Parathyroid adenoma (tissue), 2 donors: ENCODE measurements at regions not wholly inside any gene's neighbourhood (a gene's known extent, or its start where the extent isn't known, plus 50 kb on each side); places are given as distances from the start of the nearest gene placed in this dataset.
"Not testable (repeated sequence)": the region's sequence is repeated elsewhere in the genome, so short reads cannot be mapped to it uniquely, and the experiment has no call there.

ENCODE experiments used
- H2AFZ ChIP-seq: fragments of 300-600 bp; sonication (generic); one replicate; pipeline ENCODE4 v1.7.0; 2017; ENCODE audit warnings: antibody characterized with exemption, mild to moderate bottlenecking
- H3K27ac ChIP-seq: fragments of 300-600 bp; sonication (generic); one replicate; pipeline ENCODE4 v1.7.0; 2017
- H3K27me3 ChIP-seq: fragments of 300-600 bp; sonication (generic); one replicate; pipeline ENCODE4 v1.7.0; 2017; ENCODE audit warnings: low read length; ENCODE audit not compliant: control insufficient read depth, insufficient read depth
- H3K36me3 ChIP-seq: fragments of 300-600 bp; sonication (generic); one replicate; pipeline ENCODE4 v1.7.0; 2017; ENCODE audit warnings: low read length; ENCODE audit not compliant: control insufficient read depth, insufficient read depth
- H3K4me1 ChIP-seq: fragments of 300-600 bp; sonication (generic); one replicate; pipeline ENCODE4 v1.7.0; 2017; ENCODE audit warnings: control low read depth
- H3K4me2 ChIP-seq: fragments of 300-600 bp; sonication (generic); one replicate; pipeline ENCODE4 v1.7.0; 2017; ENCODE audit warnings: low read length
- H3K4me3 ChIP-seq: fragments of 300-600 bp; sonication (generic); one replicate; pipeline ENCODE4 v1.7.0; 2017; ENCODE audit warnings: low read depth, low read length
- H3K79me2 ChIP-seq: fragments of 300-600 bp; sonication (generic); one replicate; pipeline ENCODE4 v1.7.0; 2017; ENCODE audit warnings: control low read depth
- H3K9ac ChIP-seq: fragments of 300-600 bp; sonication (generic); one replicate; pipeline ENCODE4 v1.7.0; 2017; ENCODE audit warnings: mild to moderate bottlenecking
- H3K9me3 ChIP-seq: fragments of 300-600 bp; sonication (generic); one replicate; pipeline ENCODE4 v1.7.0; 2017; ENCODE audit warnings: low read length; ENCODE audit not compliant: control insufficient read depth
- TF ChIP-seq, protein P1 (sequence below): fragments of 300-600 bp; sonication (generic); IDR thresholded peaks from one replicate; pipeline ENCODE4 v1.7.0; 2017; ENCODE audit warnings: antibody characterized with exemption, mild to moderate bottlenecking
- donor health status: primary hyperparathyroidism.

DNA sequence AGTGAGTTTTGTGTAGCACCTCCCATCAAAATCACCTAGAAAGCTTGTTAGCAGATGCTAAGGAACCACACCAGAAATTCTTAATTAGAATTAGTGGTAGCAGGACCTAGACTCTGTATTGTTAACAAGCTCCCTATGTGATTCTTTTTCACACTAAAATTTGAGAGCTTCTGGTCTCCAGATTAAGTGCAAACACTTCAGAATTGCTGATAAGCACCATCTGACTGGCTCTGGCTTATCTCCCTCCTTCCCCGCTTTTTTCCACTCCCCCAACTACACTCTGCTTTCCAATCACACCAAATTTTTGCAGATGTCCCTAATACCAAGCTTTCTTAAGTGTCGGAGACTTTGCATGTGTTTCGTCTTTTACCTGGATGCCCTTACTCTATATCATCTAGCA, 410.1 kb upstream of the DPH6 start:
- Histone ChIP-seq H3K9me3 (no peaks in the 10 kb centered on the region), H2AFZ (no peak overlapping the region), H3K4me1 (no peaks in the 10 kb centered on the region), H3K4me2 (no peak overlapping the region), H3K36me3 (no peaks in the 10 kb centered on the region), H3K4me3 (no peak overlapping the region), H3K9ac (no peak overlapping the region), H3K27ac (no peak overlapping the region), H3K79me2 (no peaks in the 10 kb centered on the region), H3K27me3 (no peaks in the 10 kb centered on the region)
- TF ChIP-seq, protein P1, sequence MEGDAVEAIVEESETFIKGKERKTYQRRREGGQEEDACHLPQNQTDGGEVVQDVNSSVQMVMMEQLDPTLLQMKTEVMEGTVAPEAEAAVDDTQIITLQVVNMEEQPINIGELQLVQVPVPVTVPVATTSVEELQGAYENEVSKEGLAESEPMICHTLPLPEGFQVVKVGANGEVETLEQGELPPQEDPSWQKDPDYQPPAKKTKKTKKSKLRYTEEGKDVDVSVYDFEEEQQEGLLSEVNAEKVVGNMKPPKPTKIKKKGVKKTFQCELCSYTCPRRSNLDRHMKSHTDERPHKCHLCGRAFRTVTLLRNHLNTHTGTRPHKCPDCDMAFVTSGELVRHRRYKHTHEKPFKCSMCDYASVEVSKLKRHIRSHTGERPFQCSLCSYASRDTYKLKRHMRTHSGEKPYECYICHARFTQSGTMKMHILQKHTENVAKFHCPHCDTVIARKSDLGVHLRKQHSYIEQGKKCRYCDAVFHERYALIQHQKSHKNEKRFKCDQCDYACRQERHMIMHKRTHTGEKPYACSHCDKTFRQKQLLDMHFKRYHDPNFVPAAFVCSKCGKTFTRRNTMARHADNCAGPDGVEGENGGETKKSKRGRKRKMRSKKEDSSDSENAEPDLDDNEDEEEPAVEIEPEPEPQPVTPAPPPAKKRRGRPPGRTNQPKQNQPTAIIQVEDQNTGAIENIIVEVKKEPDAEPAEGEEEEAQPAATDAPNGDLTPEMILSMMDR, result no peak

DNA sequence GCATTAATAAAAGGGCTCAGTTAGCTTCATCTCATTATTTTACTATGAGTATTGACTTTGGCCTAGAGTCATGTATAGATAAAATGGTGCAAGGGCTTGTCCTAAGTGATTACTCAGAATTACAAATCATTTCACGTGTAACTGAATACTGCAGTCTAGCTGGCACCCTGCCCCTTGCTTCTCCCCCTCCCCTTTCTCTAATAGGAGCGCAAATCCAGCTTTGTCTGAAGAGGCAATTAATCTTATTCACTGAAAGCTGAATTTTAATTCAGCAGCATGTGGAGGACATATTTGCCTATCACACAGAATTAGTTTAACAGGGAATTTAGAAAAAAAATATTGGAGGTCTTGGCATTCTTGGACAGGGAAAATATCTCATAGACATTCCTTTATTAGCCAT, 412.1 kb upstream of the DPH6 start:
- no peak overlapping the region for H3K9ac ChIP-seq
- no peaks in the 10 kb centered on the region for H3K79me2 ChIP-seq
- H3K9me3 ChIP-seq, result no peaks in the 10 kb centered on the region
- no peak overlapping the region for H3K4me3 ChIP-seq
- TF ChIP-seq, protein P1, result no peak
- no peak overlapping the region for H3K4me2 ChIP-seq
- H3K4me1 ChIP-seq, result no peaks in the 10 kb centered on the region
- H2AFZ ChIP-seq, result no peak overlapping the region
- no peaks in the 10 kb centered on the region for H3K36me3 ChIP-seq
- H3K27me3 ChIP-seq, result no peaks in the 10 kb centered on the region
- no peak overlapping the region for H3K27ac ChIP-seq

DNA sequence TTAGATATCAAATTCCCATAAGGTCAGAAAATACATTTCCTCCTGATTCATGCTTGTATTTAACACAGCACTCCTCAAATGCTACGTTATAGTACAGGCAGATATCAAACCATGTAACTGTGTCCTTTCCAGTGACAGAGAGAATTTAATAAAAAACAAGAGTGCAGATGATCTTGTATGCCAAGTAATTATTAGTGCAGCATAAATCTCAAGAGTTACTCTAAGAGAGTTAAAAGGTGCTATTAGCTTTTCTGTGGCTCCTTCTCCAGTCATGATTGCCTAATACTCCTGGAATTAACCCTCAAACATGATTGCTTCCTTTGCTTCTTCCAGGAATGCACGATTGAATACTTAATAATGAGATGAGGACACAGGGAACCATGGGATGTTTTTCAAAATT, 413.0 kb upstream of the DPH6 start:
- H3K4me1 ChIP-seq, result no peaks in the 10 kb centered on the region
- H3K9ac ChIP-seq, result no peak overlapping the region
- no peak overlapping the region for H3K27ac ChIP-seq
- no peaks in the 10 kb centered on the region for H3K9me3 ChIP-seq
- no peaks in the 10 kb centered on the region for H3K36me3 ChIP-seq
- H2AFZ ChIP-seq, result no peak overlapping the region
- no peaks in the 10 kb centered on the region for H3K27me3 ChIP-seq
- TF ChIP-seq, protein P1, result no peak
- H3K4me2 ChIP-seq, result no peak overlapping the region
- H3K4me3 ChIP-seq, result no peak overlapping the region
- no peaks in the 10 kb centered on the region for H3K79me2 ChIP-seq

DNA sequence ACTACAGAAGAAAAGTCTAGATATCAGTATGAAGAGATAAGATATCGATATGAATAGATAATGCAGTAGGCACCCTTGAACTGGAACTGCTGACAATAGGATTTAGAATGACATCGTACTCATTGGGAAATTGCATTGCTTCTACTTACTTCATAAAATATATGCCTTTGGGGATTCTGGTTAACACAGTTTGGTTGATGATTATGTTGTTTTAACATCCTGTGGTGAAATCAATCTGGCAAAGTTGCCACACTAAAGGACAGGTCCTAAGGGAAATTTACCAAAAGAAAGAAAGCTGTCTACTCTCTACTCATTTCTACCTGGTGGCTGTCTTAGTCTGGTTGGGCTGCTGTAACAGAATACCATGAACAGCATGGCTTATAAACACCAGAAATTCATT, 417.4 kb upstream of the DPH6 start:
- H3K27me3 ChIP-seq, result no peaks in the 10 kb centered on the region
- no peak overlapping the region for H3K4me3 ChIP-seq
- no peaks in the 10 kb centered on the region for H3K9me3 ChIP-seq
- TF ChIP-seq, protein P1, result no peak
- no peak overlapping the region for H3K4me2 ChIP-seq
- H3K9ac ChIP-seq, result no peak overlapping the region
- no peak overlapping the region for H3K27ac ChIP-seq
- H3K36me3 ChIP-seq, result no peaks in the 10 kb centered on the region
- H3K79me2 ChIP-seq, result no peaks in the 10 kb centered on the region
- H2AFZ ChIP-seq, result no peak overlapping the region
- no peaks in the 10 kb centered on the region for H3K4me1 ChIP-seq

DNA sequence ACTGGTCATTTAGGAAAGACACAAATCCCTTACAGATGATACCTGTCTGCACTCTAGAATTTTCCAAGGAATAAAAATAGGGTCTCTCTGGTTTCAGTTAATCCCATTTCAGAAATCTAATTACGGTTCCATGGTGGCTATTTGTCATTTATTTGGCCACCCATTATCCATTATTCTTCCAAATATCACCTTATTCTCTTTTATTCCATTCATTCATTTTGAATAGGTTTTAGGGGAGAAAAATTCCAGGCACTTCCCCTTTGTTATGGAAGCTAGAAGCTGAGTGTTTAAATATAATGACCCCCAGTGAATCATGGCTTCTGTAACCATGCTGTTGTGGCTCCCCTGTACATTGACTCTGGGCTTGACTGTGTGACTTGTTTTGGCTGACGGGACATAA, 420.8 kb upstream of the DPH6 start:
- Histone ChIP-seq H3K27ac (no peak overlapping the region), H3K27me3 (no peaks in the 10 kb centered on the region), H2AFZ (no peak overlapping the region)

DNA sequence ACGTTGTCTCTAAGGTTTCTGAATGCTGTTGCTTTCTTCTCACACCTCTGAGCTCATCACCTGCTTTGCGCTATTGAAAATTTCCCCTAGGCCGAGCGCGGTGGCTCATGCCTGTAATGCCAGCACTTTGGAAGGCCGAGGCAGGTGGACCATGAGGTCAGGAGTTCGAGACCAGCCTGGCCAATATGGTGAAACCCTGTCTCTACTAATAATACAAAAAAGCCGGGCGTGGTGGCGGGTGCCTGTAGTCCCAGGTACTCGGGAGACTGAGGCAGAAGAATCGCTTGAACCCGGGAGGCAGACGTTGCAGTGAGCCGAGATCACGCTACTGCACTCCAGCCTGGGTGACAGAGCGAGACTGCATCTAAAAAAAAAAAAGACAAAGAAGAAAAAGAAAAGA, 422.0 kb upstream of the DPH6 start:
- H3K9ac ChIP-seq, H3K27me3 ChIP-seq, H3K9me3 ChIP-seq, H3K27ac ChIP-seq, H2AFZ ChIP-seq, H3K36me3 ChIP-seq, H3K79me2 ChIP-seq, H3K4me3 ChIP-seq, H3K4me1 ChIP-seq, H3K4me2 ChIP-seq: not testable (repeated sequence)

More for the DNA sequence above, 420.8 kb upstream of the DPH6 start:
- Histone ChIP-seq H3K9me3 (no peaks in the 10 kb centered on the region), H3K79me2 (no peaks in the 10 kb centered on the region), H3K9ac (no peak overlapping the region), H3K4me1 (no peaks in the 10 kb centered on the region), H3K4me3 (no peak overlapping the region), H3K36me3 (no peaks in the 10 kb centered on the region), H3K4me2 (no peak overlapping the region)
- TF ChIP-seq, protein P1, result no peak
